ENCODE measurements at regions not wholly inside any gene's neighbourhood (a gene's known extent, or its start where the extent isn't known, plus 50 kb on each side); places are given as distances from the start of the nearest gene placed in this dataset.

DNA sequence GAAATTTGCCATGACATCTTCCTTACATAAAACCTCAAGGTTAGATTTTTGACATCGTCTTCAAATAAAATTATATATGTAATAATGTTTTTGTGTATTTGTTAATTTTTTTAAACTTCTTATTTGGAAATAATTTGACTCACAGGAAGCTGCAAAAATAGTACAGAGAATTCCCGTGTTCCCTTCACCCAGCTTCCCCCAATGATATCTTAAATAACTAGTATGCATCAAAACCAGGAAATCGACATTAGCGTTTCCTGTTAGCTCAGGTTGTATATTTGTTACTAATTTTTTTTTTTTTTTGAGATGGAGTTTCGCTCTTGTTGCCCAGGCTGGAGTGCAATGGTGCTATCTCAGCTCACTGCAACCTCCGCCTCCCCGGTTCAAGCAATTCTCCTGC, 86.3 kb upstream of the SPRY4 start:
- Histone ChIP-seq H3K4me2 (ENCODE audit: control insufficient read depth, insufficient read depth) (no peak overlapping the region), H3K9ac (ENCODE audit: control insufficient read depth, insufficient read depth, low read length) (no peak overlapping the region), H4K20me1 (ENCODE audit: control insufficient read depth, insufficient read depth) (no peaks in the 10 kb centered on the region), H3K4me3 (no peak overlapping the region), H3K9me3 (replicated peaks; ENCODE audit: control insufficient read depth, insufficient read depth, low read length) (no peaks in the 10 kb centered on the region), H3K4me1 (ENCODE audit: control insufficient read depth, insufficient read depth, low read length) (no peaks in the 10 kb centered on the region), H3K27ac (ENCODE audit: control insufficient read depth, insufficient read depth) (no peak overlapping the region), H2AFZ (ENCODE audit: control insufficient read depth, low read depth, low read length) (no peak overlapping the region), H3K79me2 (ENCODE audit: control insufficient read depth, insufficient read depth, low read length) (no peaks in the 10 kb centered on the region), H3K27me3 (replicated peaks in 1 of 2; ENCODE audit: control insufficient read depth in 2 of 2, insufficient read depth in 2 of 2, low read length in 1 of 2) (no peaks in the 10 kb centered on the region), H3K36me3 (ENCODE audit: control insufficient read depth in 2 of 2, insufficient read depth in 2 of 2, low read length in 1 of 2) (no peaks in the 10 kb centered on the region)
- ChIA-PET POLR2A (no interaction called here), RAD21 (ENCODE audit: unreplicated experiment) (no interaction called here), CTCF (interaction anchor here (0.7 kb wide), 1 partner anchor 90 kb away, joined by 4 read pairs; no protein-coding TSS in a partner anchor), SMC1A (ENCODE audit: uncharacterized antibody, unreplicated experiment) (interaction anchor here (1.0 kb wide), 1 partner anchor 10 kb away, joined by 4 read pairs; no protein-coding TSS in a partner anchor)
- ATAC-seq, result no peak
- no TSS peak for BruUV-seq (replicated peaks)
- intact Hi-C loops (cut with micrococcal nuclease; ENCODE audit: unreplicated experiment) (no loop called here), in situ Hi-C loops (cut with MboI) (no loop called here)
- 61% methylated on average over 7 of the region's 7 CpGs for WGBS (ENCODE audit: insufficient coverage, insufficient replicate concordance, low lambda C conversion rate, missing lambda C conversion rate)
- no peak for FAIRE-seq
- TF ChIP-seq HDAC2 (IDR thresholded peaks at IDR 0.05) (no peak), RFX5 (IDR thresholded peaks at IDR 0.05; ENCODE audit: low read depth, low read length) (no peak), SIN3A (IDR thresholded peaks at IDR 0.05; ENCODE audit: low read depth, low read length) (no peak), MTA2 (IDR thresholded peaks at IDR 0.05; ENCODE audit: low read depth) (no peak), POLR2A (IDR thresholded peaks at IDR 0.05; ENCODE audit: low read depth, low read length) (no peak), SIX5 (IDR thresholded peaks at IDR 0.05; ENCODE audit: low read depth, low read length, severe bottlenecking) (no peak), RAD21 (IDR thresholded peaks at IDR 0.05; ENCODE audit: insufficient read depth, low read depth, low read length) (no peak), GABPA (IDR thresholded peaks at IDR 0.05; ENCODE audit: low read depth) (no peak), RBBP5 (conservative IDR thresholded peaks at IDR 0.05) (no peak)
- DNase-seq (ENCODE audit: low read depth, low spot score), result no peak

DNA sequence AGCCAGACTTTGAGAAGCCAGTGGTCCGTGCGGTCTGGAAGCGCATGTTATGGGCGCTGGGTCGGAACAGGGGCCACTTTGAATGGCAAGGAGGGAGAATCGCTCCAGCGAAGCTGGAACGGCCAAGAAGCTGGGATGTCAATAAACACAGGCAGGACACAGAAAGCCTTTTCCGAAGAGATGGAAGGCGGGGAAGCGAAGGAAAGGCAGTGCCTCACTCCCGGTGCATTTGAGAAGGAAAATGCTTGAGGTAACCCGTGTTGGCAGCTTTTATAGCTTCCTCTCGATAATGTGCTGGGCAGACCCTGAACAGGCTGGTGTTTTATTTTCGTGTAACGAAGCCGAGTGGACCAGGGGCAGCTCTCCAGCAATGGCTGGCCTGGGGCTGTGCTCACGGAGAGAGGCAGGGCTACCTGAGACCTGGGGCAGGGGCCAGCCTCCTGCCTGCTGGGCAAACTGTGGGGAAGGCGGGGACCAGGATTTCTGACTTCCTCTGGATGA, 84.2 kb upstream of the SPRY4 start:
- Histone ChIP-seq H3K79me2 (ENCODE audit: control insufficient read depth, insufficient read depth, low read length) (no peaks in the 10 kb centered on the region), H3K9me3 (replicated peaks; ENCODE audit: control insufficient read depth, insufficient read depth, low read length) (no peaks in the 10 kb centered on the region), H4K20me1 (ENCODE audit: control insufficient read depth, insufficient read depth) (no peaks in the 10 kb centered on the region), H2AFZ (ENCODE audit: control insufficient read depth, low read depth, low read length) (no peak overlapping the region), H3K9ac (ENCODE audit: control insufficient read depth, insufficient read depth, low read length) (no peak overlapping the region), H3K27ac (ENCODE audit: control insufficient read depth, insufficient read depth) (no peak overlapping the region), H3K4me2 (ENCODE audit: control insufficient read depth, insufficient read depth) (no peak overlapping the region), H3K4me1 (ENCODE audit: control insufficient read depth, insufficient read depth, low read length) (no peaks in the 10 kb centered on the region), H3K27me3 (replicated peaks in 1 of 2; ENCODE audit: control insufficient read depth in 2 of 2, insufficient read depth in 2 of 2, low read length in 1 of 2) (no peaks in the 10 kb centered on the region), H3K36me3 (ENCODE audit: control insufficient read depth in 2 of 2, insufficient read depth in 2 of 2, low read length in 1 of 2) (no peaks in the 10 kb centered on the region), H3K4me3 (no peak overlapping the region)
- 74% methylated on average over 19 of the region's 19 CpGs for WGBS (ENCODE audit: insufficient coverage, insufficient replicate concordance, low lambda C conversion rate, missing lambda C conversion rate)
- BruUV-seq (replicated peaks), result no TSS peak
- FAIRE-seq, result no peak
- in situ Hi-C loops (cut with MboI) (no loop called here), intact Hi-C loops (cut with micrococcal nuclease; ENCODE audit: unreplicated experiment) (no loop called here)
- DNase-seq (ENCODE audit: low read depth, low spot score), result no peak
- ChIA-PET POLR2A (no interaction called here), CTCF (interaction anchor here (0.5 to 0.9 kb wide), 3 partner anchors 12 to 86 kb away, joined by 3 read pairs; no protein-coding TSS in a partner anchor), SMC1A (ENCODE audit: uncharacterized antibody, unreplicated experiment) (no interaction called here), RAD21 (ENCODE audit: unreplicated experiment) (no interaction called here)
- ATAC-seq, result no peak
- TF ChIP-seq, protein P1, sequence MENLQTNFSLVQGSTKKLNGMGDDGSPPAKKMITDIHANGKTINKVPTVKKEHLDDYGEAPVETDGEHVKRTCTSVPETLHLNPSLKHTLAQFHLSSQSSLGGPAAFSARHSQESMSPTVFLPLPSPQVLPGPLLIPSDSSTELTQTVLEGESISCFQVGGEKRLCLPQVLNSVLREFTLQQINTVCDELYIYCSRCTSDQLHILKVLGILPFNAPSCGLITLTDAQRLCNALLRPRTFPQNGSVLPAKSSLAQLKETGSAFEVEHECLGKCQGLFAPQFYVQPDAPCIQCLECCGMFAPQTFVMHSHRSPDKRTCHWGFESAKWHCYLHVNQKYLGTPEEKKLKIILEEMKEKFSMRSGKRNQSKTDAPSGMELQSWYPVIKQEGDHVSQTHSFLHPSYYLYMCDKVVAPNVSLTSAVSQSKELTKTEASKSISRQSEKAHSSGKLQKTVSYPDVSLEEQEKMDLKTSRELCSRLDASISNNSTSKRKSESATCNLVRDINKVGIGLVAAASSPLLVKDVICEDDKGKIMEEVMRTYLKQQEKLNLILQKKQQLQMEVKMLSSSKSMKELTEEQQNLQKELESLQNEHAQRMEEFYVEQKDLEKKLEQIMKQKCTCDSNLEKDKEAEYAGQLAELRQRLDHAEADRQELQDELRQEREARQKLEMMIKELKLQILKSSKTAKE (IDR thresholded peaks at IDR 0.05; ENCODE audit: low read depth, poor library complexity, severe bottlenecking), result no peak
- no peak for TF ChIP-seq HDAC2 (IDR thresholded peaks at IDR 0.05)
- TF ChIP-seq SREBF1 (IDR thresholded peaks at IDR 0.05; ENCODE audit: low read length), result no peak
- TF ChIP-seq KAT2A (conservative IDR thresholded peaks at IDR 0.05; ENCODE audit: control insufficient read depth, low read depth, low read length), result no peak

Measured in GM12878 (cell line).